ENCODE measurements at regions not wholly inside any gene's neighbourhood (a gene's known extent, or its start where the extent isn't known, plus 50 kb on each side); places are given as distances from the start of the nearest gene placed in this dataset.
"Not testable (repeated sequence)": the region's sequence is repeated elsewhere in the genome, so short reads cannot be mapped to it uniquely, and the experiment has no call there.

DNA sequence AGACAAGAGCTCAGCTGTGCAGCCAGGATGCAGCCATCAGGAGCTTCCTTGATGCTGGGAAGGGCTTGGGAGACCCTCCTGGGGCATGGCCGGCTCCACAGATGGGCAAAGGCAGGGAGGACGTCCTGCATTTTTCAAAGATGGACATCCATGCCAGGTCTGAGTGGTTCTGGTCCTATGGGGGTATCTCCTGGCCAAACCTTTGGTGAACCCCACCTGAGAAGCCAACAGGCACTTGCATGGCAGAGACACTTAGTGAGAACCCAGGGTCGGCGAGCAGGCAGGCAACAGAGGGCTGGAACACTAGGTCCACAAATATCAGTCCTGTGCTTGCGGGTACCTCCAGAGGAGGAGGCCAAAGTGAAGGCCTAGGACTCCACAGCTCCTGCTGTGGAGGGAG lies 70.0 kb downstream of the KCTD15 start:
- DNase-seq, result no peak

DNA sequence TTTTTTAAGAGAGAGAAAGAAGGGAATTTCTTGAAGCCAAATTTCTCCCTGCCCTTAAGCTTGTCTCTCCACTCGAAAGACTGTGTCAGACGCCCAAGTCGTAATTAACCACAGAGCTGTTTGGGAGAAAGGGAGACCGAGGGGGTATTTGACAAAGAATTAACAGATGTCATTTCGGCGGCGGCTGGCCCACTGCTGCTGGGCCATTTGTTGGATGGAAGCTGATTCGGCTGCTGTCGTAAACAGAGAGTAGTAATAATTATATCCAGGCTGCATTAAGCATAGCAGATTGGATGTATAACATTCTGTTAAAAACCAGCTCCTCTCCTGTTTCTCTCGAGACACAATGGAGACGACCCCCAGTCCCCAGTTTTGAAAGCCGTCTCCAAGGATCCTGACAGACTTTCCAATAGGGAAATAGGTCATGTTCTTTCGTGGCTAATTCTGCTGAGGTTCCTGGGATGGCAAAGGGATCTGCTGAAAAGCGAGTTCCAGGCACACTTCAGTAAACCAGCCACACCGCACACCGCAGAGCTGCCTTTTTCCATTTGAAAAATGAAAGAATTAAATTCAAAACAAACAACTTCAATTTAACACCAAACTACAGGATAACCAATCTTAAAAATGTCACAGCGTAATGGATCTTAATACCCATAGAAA lies 71.5 kb downstream of the KCTD15 start:
- DNase-seq, result no peak

DNA sequence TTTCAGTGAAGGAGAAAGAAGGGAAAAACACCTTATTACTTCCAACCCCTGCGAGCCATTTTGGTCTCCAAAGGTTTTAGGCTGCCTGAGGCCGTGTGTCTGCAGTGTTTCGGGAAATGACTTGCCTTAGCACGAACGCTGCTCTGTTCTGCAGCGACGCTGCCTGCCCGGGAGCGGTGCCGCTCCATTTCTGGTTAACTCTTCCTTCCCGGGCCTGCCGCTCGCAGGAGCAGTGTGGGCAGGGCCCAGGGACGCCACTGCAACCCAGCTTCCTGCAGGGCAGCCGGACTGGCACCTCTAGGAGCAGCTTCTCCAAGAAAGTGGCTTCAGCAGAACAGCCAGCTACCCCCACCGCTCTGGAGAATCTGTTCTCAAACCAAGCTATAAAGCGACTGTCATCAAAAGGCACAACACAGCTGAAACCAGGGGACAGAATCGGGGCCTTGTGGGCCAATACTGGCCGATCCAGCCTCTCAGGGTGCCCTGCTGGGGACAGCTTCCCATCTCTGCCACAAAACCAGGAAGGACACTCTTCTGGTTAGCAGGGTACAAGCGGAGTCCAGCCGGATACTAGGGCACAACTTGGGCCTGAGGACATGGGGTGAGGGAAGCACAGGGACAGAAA lies 72.2 kb downstream of the KCTD15 start:
- no peak for DNase-seq

DNA sequence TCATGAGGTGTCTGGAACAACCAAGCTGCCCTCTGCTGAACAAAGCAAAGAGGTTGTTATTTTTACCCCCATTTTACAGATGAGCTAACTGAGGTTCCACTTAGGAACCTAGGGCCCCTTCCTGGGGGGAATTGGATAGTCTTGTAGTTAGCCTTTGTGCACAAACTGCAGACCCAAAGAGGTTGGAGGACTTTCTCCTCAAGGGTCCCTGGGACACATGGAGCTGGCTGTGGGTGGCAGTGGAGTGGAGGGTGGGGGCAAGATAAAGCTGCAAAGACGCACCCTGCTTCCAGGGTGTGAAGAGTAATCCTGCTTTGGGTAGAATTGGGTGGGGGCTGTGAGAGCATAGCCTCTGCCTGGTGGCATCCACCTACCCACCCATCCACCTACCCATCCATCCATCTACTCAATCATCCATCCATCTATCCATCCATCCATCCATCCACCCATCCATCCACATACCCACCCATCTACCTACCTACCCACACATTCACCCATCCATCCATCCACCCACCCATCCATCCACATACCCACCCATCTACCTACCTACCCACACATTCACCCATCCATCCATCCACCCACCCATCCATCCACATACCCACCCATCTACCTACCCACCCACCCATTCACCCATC lies 73.7 kb downstream of the KCTD15 start:
- DNase-seq, result not testable (repeated sequence)

DNA sequence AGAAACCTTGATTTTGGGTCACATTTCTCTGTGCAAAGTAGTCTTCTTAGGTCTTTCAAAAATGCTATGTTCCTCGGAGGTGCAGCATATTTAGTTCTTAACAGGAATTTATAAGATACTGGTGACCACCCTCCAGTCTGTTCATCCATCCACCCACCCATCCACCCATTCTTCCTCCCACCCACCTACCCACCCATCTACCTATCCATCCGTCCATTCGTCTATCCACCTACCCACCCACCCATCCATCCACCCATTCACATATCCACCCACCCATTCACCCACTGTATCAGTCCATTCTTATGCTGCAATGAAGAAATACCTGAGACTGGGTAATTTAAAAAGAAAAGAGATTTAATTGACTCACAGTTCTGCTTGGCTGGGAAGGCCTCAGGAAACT lies 74.9 kb downstream of the KCTD15 start:
- no peak for DNase-seq

- no peak for DNase-seq
These were observed 76.0 kb downstream of the KCTD15 start for GRCh38 chr19:33872445-33873320.

GRCh38 chr19:33875071-33875470 lies 78.4 kb downstream of the KCTD15 start:
- no peak for DNase-seq

DNA sequence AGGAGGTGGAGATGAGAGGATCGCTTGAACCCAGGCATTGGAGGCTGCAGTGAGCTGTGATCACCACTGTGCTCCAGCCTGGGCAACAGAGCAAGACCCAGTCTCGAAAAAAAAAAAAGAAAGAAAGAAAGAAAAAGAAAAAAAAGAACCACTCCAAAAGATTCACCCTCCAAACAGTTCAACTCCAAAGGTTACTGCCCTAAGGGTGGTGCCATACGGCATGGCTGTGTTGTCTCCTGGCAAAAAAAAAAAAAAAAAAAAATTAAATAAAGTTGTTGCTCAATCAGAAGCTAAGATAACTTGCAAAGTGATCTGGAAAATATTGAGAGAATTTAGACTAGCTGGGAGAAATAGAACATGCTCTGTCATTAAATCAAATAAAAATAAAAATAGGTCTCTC lies 79.5 kb downstream of the KCTD15 start:
- no peak for DNase-seq

- no peak for DNase-seq
These were observed 81.4 kb downstream of the KCTD15 start for GRCh38 chr19:33878030-33878544.

DNA sequence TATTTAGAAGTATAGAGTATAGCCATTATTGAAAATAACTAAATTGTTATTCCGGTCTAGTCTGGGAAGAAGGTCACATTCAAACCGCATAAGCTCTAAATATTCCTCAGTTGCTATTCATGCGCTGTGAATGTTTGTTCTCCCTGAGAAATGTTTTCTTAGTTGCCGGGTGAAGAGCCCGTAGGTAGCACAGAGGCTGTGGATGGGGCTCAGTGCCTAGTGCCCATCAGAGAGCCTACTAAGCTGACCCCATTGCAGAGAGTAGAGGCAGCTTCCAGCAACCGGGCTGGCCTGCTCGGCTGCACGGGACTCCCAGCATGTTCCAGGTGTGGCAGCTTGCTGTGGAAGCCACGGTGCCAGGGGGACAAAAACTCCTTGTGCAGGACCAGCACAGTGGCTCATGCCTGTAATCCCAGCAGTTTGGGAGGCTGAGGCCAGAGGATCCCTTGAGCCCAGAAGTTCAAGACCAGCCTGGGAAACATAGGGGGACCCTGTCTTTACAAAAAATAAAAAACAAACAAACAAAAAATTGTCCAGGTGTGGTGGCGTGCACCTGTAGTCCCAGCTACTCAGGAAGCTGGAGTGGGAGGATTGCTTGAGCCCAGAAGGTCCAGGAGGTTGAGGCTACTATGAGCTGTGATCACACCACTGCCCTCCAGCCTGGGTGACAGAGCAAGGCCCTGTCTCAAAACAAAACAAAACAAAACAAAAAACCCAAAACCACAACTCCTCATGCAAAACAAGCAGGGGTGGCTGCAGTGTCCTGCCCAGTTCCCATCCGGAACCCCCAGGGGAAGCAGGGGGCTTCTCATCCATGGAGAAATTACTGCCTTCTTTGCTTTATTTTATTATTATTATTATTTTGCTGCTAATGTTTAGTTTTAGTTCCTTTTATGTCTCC lies 82.5 kb downstream of the KCTD15 start:
- no peak for DNase-seq

GRCh38 chr19:33879818-33880575 lies 83.3 kb downstream of the KCTD15 start:
- DNase-seq, result no peak

DNA sequence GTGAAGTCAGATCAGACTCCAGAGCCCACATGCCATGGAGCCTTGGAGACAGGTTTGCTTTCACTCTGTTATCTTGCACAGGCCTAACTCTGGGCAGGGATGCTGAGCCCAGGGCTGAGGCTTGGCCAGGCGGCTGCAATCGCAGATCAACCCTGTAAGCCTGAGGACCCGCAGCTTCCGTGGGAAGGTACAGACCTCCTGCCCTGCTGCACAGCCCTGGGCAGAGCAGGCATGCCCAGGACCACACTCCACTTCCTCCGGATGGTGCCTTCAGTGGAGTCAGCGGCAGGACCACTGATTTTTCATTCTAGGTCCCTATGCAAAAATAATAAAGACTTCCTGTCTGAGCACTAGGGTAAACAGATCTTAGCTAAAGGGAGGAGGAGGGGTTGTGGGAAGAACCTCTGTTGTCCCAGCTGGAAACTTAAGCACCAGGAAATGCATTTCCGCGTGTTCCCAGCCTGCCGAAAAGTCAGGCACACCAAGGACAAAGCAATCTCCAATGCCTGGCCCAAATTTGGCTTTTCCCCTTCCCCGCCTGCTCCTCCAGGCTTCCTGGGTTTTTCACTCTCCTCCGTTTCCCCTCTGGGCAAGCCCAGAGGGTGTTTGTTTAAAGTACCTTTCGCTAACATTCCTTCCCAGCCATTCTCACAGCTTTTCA lies 87.3 kb downstream of the KCTD15 start:
- no peak for DNase-seq

GRCh38 chr19:33885236-33885635 lies 88.6 kb downstream of the KCTD15 start:
- DNase-seq, result no peak

GRCh38 chr19:33887891-33888290 lies 91.2 kb downstream of the KCTD15 start:
- DNase-seq, result no peak

- DNase-seq, result no peak
These were observed 92.0 kb downstream of the KCTD15 start for GRCh38 chr19:33888665-33889064.

DNA sequence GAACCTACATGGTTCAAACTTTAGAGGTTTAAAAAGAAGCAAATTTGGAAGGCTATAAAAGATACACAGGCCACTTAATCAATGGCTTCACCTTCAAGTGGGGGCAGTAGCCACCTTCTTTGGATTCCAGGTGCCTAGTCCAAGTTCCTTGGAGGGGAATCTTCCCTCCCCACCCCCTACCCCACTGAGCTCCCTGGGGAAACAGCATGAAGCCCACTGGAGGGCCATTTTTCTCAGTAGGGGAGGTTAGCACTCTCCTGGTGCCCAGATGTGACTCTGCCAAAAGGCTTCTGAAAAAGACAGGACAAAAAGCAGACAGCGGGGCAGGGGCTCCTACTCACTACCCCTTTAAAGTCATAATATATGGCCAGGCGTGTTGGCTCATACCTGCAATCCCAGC lies 93.9 kb downstream of the KCTD15 start:
- no peak for DNase-seq

DNA sequence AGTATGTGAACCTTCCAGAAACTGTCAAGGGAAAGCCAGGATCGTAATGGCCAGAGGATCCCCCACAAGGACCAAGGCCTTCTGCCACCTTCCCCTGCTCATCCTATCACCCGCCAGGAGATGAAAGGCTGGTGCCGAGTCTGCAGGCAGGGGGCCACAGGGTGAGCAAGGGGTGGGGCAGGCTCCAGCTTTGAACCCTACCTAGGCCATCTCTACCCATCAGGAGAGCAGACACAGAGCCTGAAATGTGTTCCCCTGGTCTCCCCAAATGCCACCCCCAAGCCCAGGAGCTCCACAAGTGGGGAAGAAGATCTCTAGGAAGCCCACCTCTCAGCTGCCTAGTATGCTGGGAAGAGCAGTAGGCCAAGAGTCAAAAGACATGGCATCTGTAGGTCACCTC lies 95.1 kb downstream of the KCTD15 start:
- no peak for DNase-seq

GRCh38 chr19:33894787-33895186 lies 98.1 kb downstream of the KCTD15 start:
- no peak for DNase-seq

GRCh38 chr19:33895366-33895765 lies 98.7 kb downstream of the KCTD15 start:
- DNase-seq, result no peak

DNA sequence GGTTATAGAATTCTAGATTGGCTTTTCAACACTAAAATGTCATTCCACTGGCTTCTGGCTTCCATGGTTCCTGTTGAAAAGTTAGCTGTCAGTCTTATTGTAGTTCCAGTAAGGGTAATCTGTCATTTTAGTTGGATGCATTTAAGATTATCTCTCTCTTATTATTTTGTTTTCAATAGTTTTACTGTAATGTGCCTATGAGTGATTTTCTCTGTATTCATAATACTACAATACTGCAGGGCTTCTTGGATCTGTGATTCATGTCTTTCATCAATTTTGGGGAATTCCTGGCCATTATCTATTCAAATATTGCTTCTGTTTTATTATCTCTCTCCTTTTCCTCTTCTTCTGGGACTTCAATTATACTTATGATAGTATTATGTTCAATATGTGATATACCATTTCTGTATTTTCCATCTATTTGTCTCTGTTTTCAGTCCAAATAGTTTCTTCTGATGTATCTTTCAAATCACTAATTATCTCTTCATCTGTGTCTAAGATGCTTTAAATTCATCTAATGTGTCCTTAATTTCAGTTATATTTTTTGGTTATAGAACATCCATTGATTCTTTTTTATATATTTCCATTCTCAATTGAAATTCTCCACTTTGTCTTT lies 101.5 kb downstream of the KCTD15 start:
- no peak for DNase-seq
